OCI-LY1 (cell line): ENCODE measurements at regions not wholly inside any gene's neighbourhood (a gene's known extent, or its start where the extent isn't known, plus 50 kb on each side); places are given as distances from the start of the nearest gene placed in this dataset.
"Not testable (repeated sequence)": the region's sequence is repeated elsewhere in the genome, so short reads cannot be mapped to it uniquely, and the experiment has no call there.

Source experiments
- H2AFZ ChIP-seq: fragments of 200-600 bp; sonication (generic), shearing (Covaris generic); 2 replicates; pipeline ENCODE4 v1.6.0; 2014; ENCODE audit warnings: antibody characterized with exemption, mild to moderate bottlenecking, low read length
- H3F3A ChIP-seq: fragments of 200-600 bp; sonication (generic), shearing (Covaris generic); 2 replicates; pipeline ENCODE4 v1.6.0; 2014; ENCODE audit warnings: mild to moderate bottlenecking, antibody characterized with exemption, low read length, moderate library complexity; ENCODE audit not compliant: insufficient read depth
- H3K27ac ChIP-seq: fragments of 200-600 bp; sonication (generic); 2 replicates; pipeline ENCODE4 v1.5.1; 2014; ENCODE audit warnings: low read length, mixed run types, mild to moderate bottlenecking, low read depth; ENCODE audit not compliant: poor library complexity, severe bottlenecking
- H3K27me3 ChIP-seq: fragments of 200-600 bp; sonication (generic); 2 replicates; pipeline ENCODE4 v1.6.0; 2014; ENCODE audit warnings: antibody characterized with exemption, mild to moderate bottlenecking, low read length, moderate library complexity; ENCODE audit not compliant: insufficient read depth
- H3K36me3 ChIP-seq: fragments of 200-600 bp; sonication (generic); 2 replicates; pipeline ENCODE4 v1.6.1; 2014; ENCODE audit warnings: mild to moderate bottlenecking, antibody characterized with exemption, low read length, moderate library complexity, mixed read lengths; ENCODE audit not compliant: insufficient read depth
- H3K4me1 ChIP-seq: fragments of 200-600 bp; sonication (generic); 2 replicates; pipeline ENCODE4 v1.5.1; 2014; ENCODE audit warnings: mild to moderate bottlenecking, low read length, moderate library complexity; ENCODE audit not compliant: insufficient read depth, severe bottlenecking
- H3K4me2 ChIP-seq: fragments of 200-600 bp; sonication (generic), shearing (Covaris generic); 2 replicates; pipeline ENCODE4 v1.6.1; 2014; ENCODE audit warnings: low read length
- H3K4me3 ChIP-seq: fragments of 200-600 bp; sonication (generic); 2 replicates; pipeline ENCODE4 v1.5.1; 2014; ENCODE audit warnings: low read length, low read depth, mild to moderate bottlenecking, mixed read lengths; ENCODE audit not compliant: poor library complexity, severe bottlenecking
- H3K79me2 ChIP-seq: fragments of 200-600 bp; shearing (Covaris generic); 2 replicates; pipeline ENCODE4 v1.6.1; 2016; ENCODE audit warnings: mixed run types, low read length, mixed read lengths; ENCODE audit not compliant: insufficient read depth
- H3K9ac ChIP-seq: fragments of 200-600 bp; sonication (generic), shearing (Covaris generic); 2 replicates; pipeline ENCODE4 v1.6.1; 2014; ENCODE audit warnings: mild to moderate bottlenecking, low read length, mixed read lengths
- H3K9me2 ChIP-seq: fragments of 200-600 bp; sonication (generic), shearing (Covaris generic); 2 replicates; pipeline ENCODE4 v1.6.1; 2014; ENCODE audit warnings: low read depth, mild to moderate bottlenecking, low read length, mixed read lengths
- H3K9me3 ChIP-seq: fragments of 200-600 bp; shearing (Covaris generic); 2 replicates; pipeline ENCODE4 v1.6.1; 2014; ENCODE audit warnings: low read length, mixed read lengths
- H4K20me1 ChIP-seq: fragments of 200-600 bp; sonication (generic), shearing (Covaris generic); 2 replicates; pipeline ENCODE4 v1.6.0; 2016; ENCODE audit warnings: mild to moderate bottlenecking, low read length; ENCODE audit not compliant: insufficient read depth
- EZH2 ChIP-seq: fragments of 200-600 bp; sonication (generic), shearing (Covaris generic); IDR thresholded peaks from 2 replicates; pipeline ENCODE4 v1.8.0; 2017; ENCODE audit warnings: borderline replicate concordance, mixed run types, mild to moderate bottlenecking, antibody characterized with exemption, low read length, moderate library complexity, mixed read lengths
- TF ChIP-seq, protein P1 (sequence below): fragments of 200-600 bp; sonication (generic), shearing (Covaris generic); IDR thresholded peaks from 2 replicates; pipeline ENCODE4 v1.5.1; 2017; ENCODE audit warnings: mild to moderate bottlenecking, antibody characterized with exemption, low read length, moderate library complexity, mixed read lengths

DNA sequence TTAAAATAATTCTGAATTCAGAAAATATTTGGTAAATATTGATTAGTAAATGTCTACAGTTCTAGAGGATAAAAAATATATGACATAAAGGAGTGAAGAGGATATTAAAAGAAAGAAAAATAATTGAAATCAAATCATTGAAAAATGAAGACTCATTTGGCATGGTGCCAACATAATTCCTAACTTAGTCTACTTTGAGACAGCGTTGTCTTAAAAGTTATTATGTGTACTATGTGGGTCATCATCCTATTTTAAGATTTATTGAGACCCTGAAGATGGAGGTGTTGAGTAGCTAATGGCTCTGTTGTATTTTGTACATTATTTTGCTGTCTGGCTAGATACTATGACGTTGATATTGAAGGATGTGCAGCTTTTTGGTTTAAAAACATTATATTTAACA is 156.7 kb upstream of the PTGFR start:
- no peak overlapping the region for H3K27ac ChIP-seq
- H3K4me2 ChIP-seq, result no peak overlapping the region
- H2AFZ ChIP-seq, result no peak overlapping the region
- H3K79me2 ChIP-seq, result no peaks in the 10 kb centered on the region
- no peaks in the 10 kb centered on the region for H3K4me1 ChIP-seq
- H3K9me2 ChIP-seq, result no peaks in the 10 kb centered on the region
- H4K20me1 ChIP-seq, result no peaks in the 10 kb centered on the region
- no peak overlapping the region for H3K4me3 ChIP-seq
- no peaks in the 10 kb centered on the region for H3K9me3 ChIP-seq
- H3F3A ChIP-seq, result no peaks in the 10 kb centered on the region
- no peaks in the 10 kb centered on the region for H3K36me3 ChIP-seq
- TF ChIP-seq EZH2, result no peak
- TF ChIP-seq, protein P1, sequence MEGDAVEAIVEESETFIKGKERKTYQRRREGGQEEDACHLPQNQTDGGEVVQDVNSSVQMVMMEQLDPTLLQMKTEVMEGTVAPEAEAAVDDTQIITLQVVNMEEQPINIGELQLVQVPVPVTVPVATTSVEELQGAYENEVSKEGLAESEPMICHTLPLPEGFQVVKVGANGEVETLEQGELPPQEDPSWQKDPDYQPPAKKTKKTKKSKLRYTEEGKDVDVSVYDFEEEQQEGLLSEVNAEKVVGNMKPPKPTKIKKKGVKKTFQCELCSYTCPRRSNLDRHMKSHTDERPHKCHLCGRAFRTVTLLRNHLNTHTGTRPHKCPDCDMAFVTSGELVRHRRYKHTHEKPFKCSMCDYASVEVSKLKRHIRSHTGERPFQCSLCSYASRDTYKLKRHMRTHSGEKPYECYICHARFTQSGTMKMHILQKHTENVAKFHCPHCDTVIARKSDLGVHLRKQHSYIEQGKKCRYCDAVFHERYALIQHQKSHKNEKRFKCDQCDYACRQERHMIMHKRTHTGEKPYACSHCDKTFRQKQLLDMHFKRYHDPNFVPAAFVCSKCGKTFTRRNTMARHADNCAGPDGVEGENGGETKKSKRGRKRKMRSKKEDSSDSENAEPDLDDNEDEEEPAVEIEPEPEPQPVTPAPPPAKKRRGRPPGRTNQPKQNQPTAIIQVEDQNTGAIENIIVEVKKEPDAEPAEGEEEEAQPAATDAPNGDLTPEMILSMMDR, result no peak
- H3K27me3 ChIP-seq, result no peaks in the 10 kb centered on the region
- H3K9ac ChIP-seq, result no peak overlapping the region

DNA sequence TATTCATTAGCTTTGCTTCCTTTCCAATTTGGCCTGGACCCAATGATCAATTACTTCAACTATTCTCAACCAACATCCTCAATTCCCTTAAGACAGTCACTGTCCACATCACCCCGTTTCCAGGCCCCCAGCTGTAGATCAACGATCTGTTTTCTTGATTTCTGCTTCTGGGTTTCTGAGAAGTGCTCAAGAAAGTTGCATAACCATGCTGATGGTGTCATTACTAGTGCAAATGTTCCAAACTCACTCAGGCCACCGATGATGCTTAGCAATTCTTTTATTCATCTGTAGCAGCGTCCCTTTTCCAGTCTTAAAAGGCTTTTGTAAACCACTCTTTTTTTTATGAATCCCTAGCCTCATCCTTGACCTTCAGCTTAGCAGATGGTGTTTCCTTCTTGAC is 155.8 kb upstream of the PTGFR start:
- no peak overlapping the region for H3K9ac ChIP-seq
- no peaks in the 10 kb centered on the region for H3F3A ChIP-seq
- H3K27ac ChIP-seq, result no peak overlapping the region
- H3K4me2 ChIP-seq, result no peak overlapping the region
- no peak for TF ChIP-seq EZH2
- TF ChIP-seq, protein P1, result no peak
- H3K4me3 ChIP-seq, result no peak overlapping the region
- no peaks in the 10 kb centered on the region for H3K79me2 ChIP-seq
- H3K9me2 ChIP-seq, result no peaks in the 10 kb centered on the region
- no peaks in the 10 kb centered on the region for H3K36me3 ChIP-seq
- H2AFZ ChIP-seq, result no peak overlapping the region
- H3K9me3 ChIP-seq, result no peaks in the 10 kb centered on the region
- no peaks in the 10 kb centered on the region for H3K4me1 ChIP-seq
- no peaks in the 10 kb centered on the region for H3K27me3 ChIP-seq
- no peaks in the 10 kb centered on the region for H4K20me1 ChIP-seq

DNA sequence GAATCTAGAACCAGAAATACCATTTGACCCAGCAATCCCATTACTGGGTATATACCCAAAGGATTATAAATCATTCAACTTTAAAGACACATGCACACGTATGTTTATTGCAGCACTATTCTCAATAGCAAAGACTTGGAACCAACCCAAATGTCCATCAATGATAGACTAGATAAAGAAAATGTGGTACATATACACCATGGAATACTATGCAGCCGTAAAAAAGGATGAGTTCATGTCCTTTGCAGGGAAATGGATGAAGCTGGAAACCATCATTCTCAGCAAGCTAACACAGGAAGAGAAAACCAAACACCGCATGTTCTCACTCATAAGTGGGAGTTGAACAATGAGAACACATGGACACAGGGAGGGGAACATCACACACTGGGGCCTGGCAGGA is 154.0 kb upstream of the PTGFR start:
- H3F3A ChIP-seq, H3K4me1 ChIP-seq, H2AFZ ChIP-seq, H3K4me2 ChIP-seq, H4K20me1 ChIP-seq, H3K27ac ChIP-seq, H3K9me2 ChIP-seq, H3K79me2 ChIP-seq, H3K9me3 ChIP-seq, H3K36me3 ChIP-seq, H3K27me3 ChIP-seq, H3K9ac ChIP-seq, H3K4me3 ChIP-seq: not testable (repeated sequence)

DNA sequence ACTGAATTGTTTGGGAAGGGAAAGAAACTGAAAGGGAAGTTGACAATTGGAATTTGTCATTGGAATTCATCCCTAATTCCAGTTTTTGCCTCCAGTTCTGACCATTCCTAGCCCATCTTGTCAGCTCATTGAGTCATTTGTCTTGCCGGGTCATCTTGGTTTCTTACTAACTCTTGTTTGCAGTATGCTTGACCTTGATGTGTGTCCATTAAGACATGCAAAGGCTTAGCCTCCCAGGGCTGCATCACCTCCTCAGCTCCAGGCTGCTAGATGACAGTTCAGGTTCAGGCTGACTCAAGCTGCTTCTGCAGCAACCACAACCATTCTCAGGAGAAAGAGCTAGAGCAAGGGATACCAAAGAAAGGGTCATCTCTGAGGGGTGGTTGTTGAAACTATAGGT is 151.3 kb upstream of the PTGFR start:
- Histone ChIP-seq H2AFZ (no peak overlapping the region), H3K4me3 (no peak overlapping the region), H3K27me3 (no peaks in the 10 kb centered on the region), H3K4me2 (no peak overlapping the region), H3K9me3 (no peaks in the 10 kb centered on the region), H3K4me1 (no peaks in the 10 kb centered on the region), H3K36me3 (no peaks in the 10 kb centered on the region), H3F3A (no peaks in the 10 kb centered on the region), H3K27ac (no peak overlapping the region), H3K9me2 (no peaks in the 10 kb centered on the region), H4K20me1 (no peaks in the 10 kb centered on the region), H3K9ac (no peak overlapping the region), H3K79me2 (no peaks in the 10 kb centered on the region)
- TF ChIP-seq EZH2, result no peak
- TF ChIP-seq, protein P1, result no peak
